OCI-LY7 (cell line): ENCODE measurements at regions not wholly inside any gene's neighbourhood (a gene's known extent, or its start where the extent isn't known, plus 50 kb on each side); places are given as distances from the start of the nearest gene placed in this dataset.

Experiments used
- BruUV-seq: library from RNA; stranded (reverse); fragments of 400-500 nt; replicated peaks from 2 replicates; lab custom pipeline; 2021; lab: Mats Ljungman, UMichigan
- CTCF ChIA-PET: fragments of 300-600 bp; sonication (Branson Sonifier 250); formaldehyde crosslinking; loops from one replicate; lab custom pipeline; 2022; ENCODE audit warnings: antibody characterized with exemption; ENCODE audit not compliant: unreplicated experiment; lab: Charles Lee
- POLR2A ChIA-PET: fragments of 300-600 bp; sonication (Branson Sonifier 250); formaldehyde crosslinking; loops from one replicate; lab custom pipeline; 2022; ENCODE audit warnings: antibody characterized with exemption; lab: Charles Lee
- DNase-seq: peaks from one replicate; pipeline ENCODE4 v3.0.0-alpha.2; 2015; ENCODE audit warnings: low spot score
- H2AFZ ChIP-seq: fragments of 200-600 bp; sonication (generic), shearing (Covaris generic); 2 replicates; pipeline ENCODE4 v1.6.1; 2014; ENCODE audit warnings: mild to moderate bottlenecking, antibody characterized with exemption, low read length, moderate library complexity
- H3K27ac ChIP-seq: fragments of 200-600 bp; sonication (generic); 2 replicates; pipeline ENCODE4 v1.5.1; 2014; ENCODE audit warnings: mixed run types, low read depth, mild to moderate bottlenecking, moderate library complexity, low read length, inconsistent platforms; ENCODE audit not compliant: poor library complexity, severe bottlenecking
- H3K36me3 ChIP-seq: fragments of 200-600 bp; sonication (generic); 2 replicates; pipeline ENCODE4 v1.6.1; 2014; ENCODE audit warnings: mild to moderate bottlenecking, antibody characterized with exemption, low read length, moderate library complexity, mixed read lengths; ENCODE audit not compliant: insufficient read depth
- H3K4me1 ChIP-seq: fragments of 200-600 bp; sonication (generic); 2 replicates; pipeline ENCODE4 v1.5.1; 2014; ENCODE audit warnings: mild to moderate bottlenecking, low read length; ENCODE audit not compliant: insufficient read depth, poor library complexity, severe bottlenecking
- H3K4me2 ChIP-seq: fragments of 200-600 bp; sonication (generic); 2 replicates; pipeline ENCODE4 v1.6.1; 2014; ENCODE audit warnings: mild to moderate bottlenecking, low read length
- H3K4me3 ChIP-seq: fragments of 200-600 bp; sonication (generic); 2 replicates; pipeline ENCODE4 v1.5.1; 2014; ENCODE audit warnings: mild to moderate bottlenecking, low read depth, low read length; ENCODE audit not compliant: poor library complexity, severe bottlenecking
- H3K79me2 ChIP-seq: fragments of 200-600 bp; sonication (generic); 2 replicates; pipeline ENCODE4 v1.6.1; 2016; ENCODE audit warnings: low read depth, mild to moderate bottlenecking, low read length, moderate library complexity, mixed read lengths; ENCODE audit not compliant: insufficient read depth
- H3K9me2 ChIP-seq: fragments of 200-600 bp; sonication (generic); 2 replicates; pipeline ENCODE4 v1.6.1; 2016; ENCODE audit warnings: mild to moderate bottlenecking, low read length, mixed read lengths; ENCODE audit not compliant: insufficient read depth
- H3K9me3 ChIP-seq: fragments of 200-600 bp; sonication (generic); 2 replicates; pipeline ENCODE4 v1.6.1; 2014; ENCODE audit warnings: mild to moderate bottlenecking, mixed run types, low read length, mixed read lengths
- H4K20me1 ChIP-seq: fragments of 200-600 bp; sonication (generic); 2 replicates; pipeline ENCODE4 v1.6.1; 2014; ENCODE audit warnings: mild to moderate bottlenecking, antibody characterized with exemption, low read length, moderate library complexity, mixed read lengths; ENCODE audit not compliant: insufficient read depth
- EZH2phosphoT487 ChIP-seq: fragments of 200-600 bp; sonication (generic); IDR thresholded peaks from 2 replicates; pipeline ENCODE4 v1.6.1; 2018; ENCODE audit warnings: low read depth, borderline replicate concordance, mild to moderate bottlenecking, mixed run types, antibody characterized with exemption, low read length, moderate library complexity, mixed read lengths
- intact Hi-C: fragments of 100-400 bp; cut with micrococcal nuclease; formaldehyde crosslinking; loops from one replicate; pipeline ENCODE4 v1.10.0; 2022; ENCODE audit not compliant: unreplicated experiment
- TF ChIP-seq, protein P1 (sequence below): fragments of 200-600 bp; sonication (generic); conservative IDR thresholded peaks from 2 replicates; pipeline ENCODE4 v1.5.1; 2014; ENCODE audit warnings: mild to moderate bottlenecking, antibody characterized with exemption, low read length, moderate library complexity, mixed read lengths

DNA sequence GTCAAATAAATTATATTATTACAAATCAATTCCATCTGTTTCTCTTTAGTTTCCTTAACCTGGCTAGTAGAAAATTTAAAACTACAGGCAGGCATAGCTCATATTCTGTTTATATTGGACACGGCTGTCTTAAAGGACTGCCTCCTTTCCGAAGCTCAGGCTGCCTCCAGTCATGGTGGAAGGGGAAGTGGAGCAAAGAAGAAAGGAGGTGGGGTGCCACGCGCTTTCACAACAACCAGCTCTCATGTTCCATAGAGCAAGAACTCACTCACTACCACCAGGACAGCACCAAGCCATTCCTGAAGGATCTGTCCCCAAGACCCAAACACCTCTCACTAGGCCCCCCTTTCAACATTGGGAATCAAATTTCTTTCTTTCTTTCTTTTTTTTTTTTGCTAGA is 149.3 kb upstream of the KCNJ18 start:
- Histone ChIP-seq H3K4me3 (no peak overlapping the region), H3K79me2 (no peaks in the 10 kb centered on the region), H3K9me2 (no peaks in the 10 kb centered on the region), H3K4me2 (no peak overlapping the region), H2AFZ (no peak overlapping the region), H4K20me1 (no peaks in the 10 kb centered on the region), H3K9me3 (0 out of 2 replicates have a peak, but pooled peaks cover 5% of the 10 kb centered on the region), H3K4me1 (no peaks in the 10 kb centered on the region), H3K36me3 (peaks cover 29% of the 10 kb centered on the region), H3K27ac (no peak overlapping the region)
- ChIA-PET POLR2A (interaction anchor here (0.7 to 1.4 kb wide), 3 partner anchors 9 to 622 kb away, joined by 3 read pairs; no protein-coding TSS in a partner anchor), CTCF (no interaction called here)
- no peak for DNase-seq
- no peak for TF ChIP-seq EZH2phosphoT487
- TF ChIP-seq, protein P1, sequence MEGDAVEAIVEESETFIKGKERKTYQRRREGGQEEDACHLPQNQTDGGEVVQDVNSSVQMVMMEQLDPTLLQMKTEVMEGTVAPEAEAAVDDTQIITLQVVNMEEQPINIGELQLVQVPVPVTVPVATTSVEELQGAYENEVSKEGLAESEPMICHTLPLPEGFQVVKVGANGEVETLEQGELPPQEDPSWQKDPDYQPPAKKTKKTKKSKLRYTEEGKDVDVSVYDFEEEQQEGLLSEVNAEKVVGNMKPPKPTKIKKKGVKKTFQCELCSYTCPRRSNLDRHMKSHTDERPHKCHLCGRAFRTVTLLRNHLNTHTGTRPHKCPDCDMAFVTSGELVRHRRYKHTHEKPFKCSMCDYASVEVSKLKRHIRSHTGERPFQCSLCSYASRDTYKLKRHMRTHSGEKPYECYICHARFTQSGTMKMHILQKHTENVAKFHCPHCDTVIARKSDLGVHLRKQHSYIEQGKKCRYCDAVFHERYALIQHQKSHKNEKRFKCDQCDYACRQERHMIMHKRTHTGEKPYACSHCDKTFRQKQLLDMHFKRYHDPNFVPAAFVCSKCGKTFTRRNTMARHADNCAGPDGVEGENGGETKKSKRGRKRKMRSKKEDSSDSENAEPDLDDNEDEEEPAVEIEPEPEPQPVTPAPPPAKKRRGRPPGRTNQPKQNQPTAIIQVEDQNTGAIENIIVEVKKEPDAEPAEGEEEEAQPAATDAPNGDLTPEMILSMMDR = no peak
- BruUV-seq = no TSS peak
- intact Hi-C loops = no loop called here

DNA sequence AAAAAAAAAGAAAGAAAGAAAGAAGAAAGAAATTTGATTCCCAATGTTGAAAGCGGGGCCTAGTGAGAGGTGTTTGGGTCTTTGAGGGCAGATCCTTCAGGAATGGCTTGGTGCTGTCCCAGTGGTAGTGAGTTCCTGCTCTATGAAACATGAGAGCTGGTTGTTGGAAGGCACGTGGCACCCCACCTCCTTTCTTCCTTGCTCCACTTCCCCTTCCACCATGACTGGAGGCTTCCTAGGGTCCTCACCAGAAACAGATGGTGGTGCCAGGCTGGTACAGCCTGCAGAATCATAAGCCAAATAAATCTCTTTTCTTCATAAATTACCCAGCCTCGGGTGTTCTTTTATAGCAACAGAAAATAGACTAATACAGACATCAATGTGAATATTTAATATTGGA is 147.3 kb upstream of the KCNJ18 start:
- Histone ChIP-seq H3K27ac (no peak overlapping the region), H3K9me3 (no peaks in the 10 kb centered on the region), H3K4me1 (peaks cover 12% of the 10 kb centered on the region), H3K4me2 (no peak overlapping the region), H3K79me2 (peaks cover 1% of the 10 kb centered on the region; the same call in 1 of the 2 replicates), H3K4me3 (no peak overlapping the region), H3K9me2 (no peaks in the 10 kb centered on the region), H3K36me3 (peaks cover 17% of the 10 kb centered on the region), H2AFZ (no peak overlapping the region), H4K20me1 (no peaks in the 10 kb centered on the region; the same call in 1 of the 2 replicates)
- POLR2A ChIA-PET = interaction anchor here (0.7 kb wide), 1 partner anchor 10 kb away, joined by 4 read pairs; no protein-coding TSS in a partner anchor
- no peak for TF ChIP-seq EZH2phosphoT487
- TF ChIP-seq, protein P1 = no peak
- no TSS peak for BruUV-seq
- CTCF ChIA-PET = no interaction called here
- intact Hi-C loops = no loop called here
- DNase-seq = no peak

DNA sequence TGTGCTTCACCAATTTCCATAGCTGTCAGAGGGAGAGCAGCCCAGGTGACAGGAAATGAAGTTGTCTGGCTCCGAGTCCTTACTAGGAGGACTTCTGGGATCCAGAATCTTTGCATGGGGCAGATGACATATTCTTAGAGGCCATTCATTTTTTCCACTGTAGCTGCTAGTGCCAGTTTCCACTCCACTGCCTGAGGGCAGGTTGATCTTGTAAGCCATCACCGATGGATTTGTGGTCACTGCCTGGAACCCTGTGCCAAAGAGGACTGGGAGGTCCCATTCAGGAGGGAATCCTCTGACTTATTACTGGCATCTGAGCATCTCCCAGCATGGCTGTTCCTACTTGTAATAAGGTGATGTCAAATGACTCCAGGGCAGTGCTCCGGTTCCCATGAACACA is 144.1 kb upstream of the KCNJ18 start:
- no peaks in the 10 kb centered on the region for H3K9me2 ChIP-seq
- peaks cover 21% of the 10 kb centered on the region for H3K4me1 ChIP-seq
- no peaks in the 10 kb centered on the region; the same call in 1 of the 2 replicates for H4K20me1 ChIP-seq
- peaks cover 12% of the 10 kb centered on the region for H3K36me3 ChIP-seq
- no peak overlapping the region for H3K27ac ChIP-seq
- H2AFZ ChIP-seq = no peak overlapping the region
- CTCF ChIA-PET = no interaction called here
- intact Hi-C loops = no loop called here
- peak overlapping the region; percentile 96; the same call in 1 of the 2 replicates for H3K4me2 ChIP-seq
- no peak overlapping the region for H3K4me3 ChIP-seq
- H3K79me2 ChIP-seq = peaks cover 6% of the 10 kb centered on the region; the same call in 1 of the 2 replicates
- no TSS peak for BruUV-seq
- POLR2A ChIA-PET = no interaction called here
- TF ChIP-seq, protein P1 = no peak
- no peak for TF ChIP-seq EZH2phosphoT487
- H3K9me3 ChIP-seq = no peaks in the 10 kb centered on the region
- DNase-seq = no peak
